ENCODE measurements at regions not wholly inside any gene's neighbourhood (a gene's known extent, or its start where the extent isn't known, plus 50 kb on each side); places are given as distances from the start of the nearest gene placed in this dataset.

GRCh38 chr7:104059103-104059502 is 69.6 kb upstream of the RELN start:
- no peaks in the 10 kb centered on the region for H3K27me3 ChIP-seq
- no peak overlapping the region for H3K27ac ChIP-seq
- no peak for DNase-seq
- no peaks in the 10 kb centered on the region for H3K4me1 ChIP-seq
- intact Hi-C loops (cut with DNase I; ENCODE audit: low total_unique reads) = no loop called here
- H3K36me3 ChIP-seq (ENCODE audit: low read depth, missing control alignments) = no peaks in the 10 kb centered on the region
- WGBS, 2 donors = 83% methylated on average over 1 to 5 of the region's 5 CpGs
- no peak overlapping the region for H3K4me3 ChIP-seq
- H3K9me3 ChIP-seq = no peaks in the 10 kb centered on the region
- TF ChIP-seq, protein P1, sequence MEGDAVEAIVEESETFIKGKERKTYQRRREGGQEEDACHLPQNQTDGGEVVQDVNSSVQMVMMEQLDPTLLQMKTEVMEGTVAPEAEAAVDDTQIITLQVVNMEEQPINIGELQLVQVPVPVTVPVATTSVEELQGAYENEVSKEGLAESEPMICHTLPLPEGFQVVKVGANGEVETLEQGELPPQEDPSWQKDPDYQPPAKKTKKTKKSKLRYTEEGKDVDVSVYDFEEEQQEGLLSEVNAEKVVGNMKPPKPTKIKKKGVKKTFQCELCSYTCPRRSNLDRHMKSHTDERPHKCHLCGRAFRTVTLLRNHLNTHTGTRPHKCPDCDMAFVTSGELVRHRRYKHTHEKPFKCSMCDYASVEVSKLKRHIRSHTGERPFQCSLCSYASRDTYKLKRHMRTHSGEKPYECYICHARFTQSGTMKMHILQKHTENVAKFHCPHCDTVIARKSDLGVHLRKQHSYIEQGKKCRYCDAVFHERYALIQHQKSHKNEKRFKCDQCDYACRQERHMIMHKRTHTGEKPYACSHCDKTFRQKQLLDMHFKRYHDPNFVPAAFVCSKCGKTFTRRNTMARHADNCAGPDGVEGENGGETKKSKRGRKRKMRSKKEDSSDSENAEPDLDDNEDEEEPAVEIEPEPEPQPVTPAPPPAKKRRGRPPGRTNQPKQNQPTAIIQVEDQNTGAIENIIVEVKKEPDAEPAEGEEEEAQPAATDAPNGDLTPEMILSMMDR (IDR thresholded peaks at IDR 0.05) = no peak
- no peak for TF ChIP-seq POLR2A (IDR thresholded peaks at IDR 0.05)

DNA sequence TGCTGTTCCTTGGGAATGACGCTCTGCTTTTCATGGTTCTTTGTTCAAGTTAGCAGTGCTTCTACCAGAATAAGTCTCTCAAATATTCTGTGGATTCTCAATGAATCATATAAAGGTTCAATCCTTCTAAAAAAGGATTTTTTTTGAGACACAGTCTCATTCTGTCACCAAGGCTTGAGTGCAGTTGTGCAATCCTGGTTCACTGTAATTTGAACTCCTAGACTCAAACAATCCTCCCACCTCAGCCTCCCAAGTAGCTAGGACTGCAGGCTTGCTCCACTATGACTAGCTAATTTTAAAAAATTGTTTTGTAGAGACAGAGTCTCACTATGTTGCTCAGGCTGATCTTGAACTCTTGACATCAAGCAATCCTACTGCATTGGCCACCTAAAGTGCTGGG is 64.9 kb upstream of the RELN start:
- no peak for TF ChIP-seq POLR2A (IDR thresholded peaks at IDR 0.05)
- TF ChIP-seq, protein P1 (IDR thresholded peaks at IDR 0.05) = no peak
- H3K36me3 ChIP-seq (ENCODE audit: low read depth, missing control alignments) = no peaks in the 10 kb centered on the region
- no peak overlapping the region for H3K4me3 ChIP-seq
- 94 to 97% methylated on average over 1 of the region's 1 CpG for WGBS, 2 donors
- no peak overlapping the region for H3K27ac ChIP-seq
- intact Hi-C loops (cut with DNase I; ENCODE audit: low total_unique reads) = no loop called here
- H3K27me3 ChIP-seq = no peaks in the 10 kb centered on the region
- H3K9me3 ChIP-seq = no peaks in the 10 kb centered on the region
- no peak for DNase-seq
- H3K4me1 ChIP-seq = no peaks in the 10 kb centered on the region

- no peaks in the 10 kb centered on the region for H3K36me3 ChIP-seq (ENCODE audit: low read depth, missing control alignments)
These were observed 63.5 kb upstream of the RELN start for GRCh38 chr7:104052979-104053378.

DNA sequence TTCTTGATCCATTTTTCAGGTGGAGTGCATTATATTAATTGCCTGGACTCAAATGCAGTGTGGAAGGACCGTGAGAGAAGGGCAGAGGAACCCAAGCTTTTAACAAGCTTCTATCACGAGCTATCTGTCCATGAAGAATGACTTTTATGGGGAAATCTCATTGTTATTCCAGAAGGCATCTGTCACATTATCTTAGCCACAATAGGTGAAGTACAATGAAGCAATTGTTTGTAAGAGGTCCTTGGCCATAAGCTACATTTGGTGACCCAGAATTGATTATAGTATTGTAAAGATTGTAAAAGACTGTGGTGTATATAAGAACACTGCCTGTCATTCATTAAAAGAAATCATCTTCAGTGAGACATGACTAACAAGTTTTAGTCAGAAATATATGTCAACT is 58.6 kb upstream of the RELN start:
- Histone ChIP-seq H3K27ac (no peak overlapping the region), H3K27me3 (no peaks in the 10 kb centered on the region), H3K4me1 (no peaks in the 10 kb centered on the region), H3K9me3 (no peaks in the 10 kb centered on the region), H3K4me3 (no peak overlapping the region), H3K36me3 (ENCODE audit: low read depth, missing control alignments) (no peaks in the 10 kb centered on the region)
- DNase-seq = no peak
- intact Hi-C loops (cut with DNase I; ENCODE audit: low total_unique reads) = no loop called here
- TF ChIP-seq POLR2A (IDR thresholded peaks at IDR 0.05) = no peak
- TF ChIP-seq, protein P1 (IDR thresholded peaks at IDR 0.05) = no peak
- 43 to 63% methylated on average over 2 of the region's 2 CpGs for WGBS, 2 donors

More at GRCh38 chr7:104052979-104053378, 63.5 kb upstream of the RELN start:
- no peak for DNase-seq
- Histone ChIP-seq H3K4me1 (no peaks in the 10 kb centered on the region), H3K27ac (no peak overlapping the region), H3K4me3 (no peak overlapping the region), H3K27me3 (no peaks in the 10 kb centered on the region), H3K9me3 (no peaks in the 10 kb centered on the region)
- 72 to 77% methylated on average over 3 of the region's 3 CpGs for WGBS, 2 donors
- intact Hi-C loops (cut with DNase I; ENCODE audit: low total_unique reads) = no loop called here
- no peak for TF ChIP-seq POLR2A (IDR thresholded peaks at IDR 0.05)
- TF ChIP-seq, protein P1 (IDR thresholded peaks at IDR 0.05) = no peak

- H3K4me3 ChIP-seq = no peak overlapping the region
- 79 to 89% methylated on average over 3 of the region's 3 CpGs for WGBS, 2 donors
- no peak overlapping the region for H3K27ac ChIP-seq
- no peaks in the 10 kb centered on the region for H3K36me3 ChIP-seq (ENCODE audit: low read depth, missing control alignments)
- no peaks in the 10 kb centered on the region for H3K27me3 ChIP-seq
- DNase-seq = no peak
- intact Hi-C loops (cut with DNase I; ENCODE audit: low total_unique reads) = no loop called here
- TF ChIP-seq, protein P1 (IDR thresholded peaks at IDR 0.05) = no peak
- TF ChIP-seq POLR2A (IDR thresholded peaks at IDR 0.05) = no peak
- no peaks in the 10 kb centered on the region for H3K9me3 ChIP-seq
- H3K4me1 ChIP-seq = no peaks in the 10 kb centered on the region
These were observed 55.7 kb upstream of the RELN start for GRCh38 chr7:104045183-104045582.
